Testis (tissue), 2 donors: ENCODE measurements at regions not wholly inside any gene's neighbourhood (a gene's known extent, or its start where the extent isn't known, plus 50 kb on each side); places are given as distances from the start of the nearest gene placed in this dataset.

ENCODE experiments used
- POLR2A ChIP-seq: fragments of 450-650 bp; IDR thresholded peaks from one replicate; pipeline ENCODE4 v1.6.1; 2017; ENCODE audit warnings: antibody characterized with exemption, mild to moderate bottlenecking, moderate library complexity
- TF ChIP-seq, protein P1 (sequence below), 3 experiments: fragments of 450-650 bp in 2 of 3; fragments of 200-600 bp in 1 of 3; sonication (generic) in 1 of 3; IDR thresholded peaks; one replicate each; pipeline ENCODE4 v1.5.1; 2016 to 2019; ENCODE audit warnings: antibody characterized with exemption in 3 of 3, mild to moderate bottlenecking in 2 of 3, moderate library complexity in 1 of 3

- TF ChIP-seq, protein P1, sequence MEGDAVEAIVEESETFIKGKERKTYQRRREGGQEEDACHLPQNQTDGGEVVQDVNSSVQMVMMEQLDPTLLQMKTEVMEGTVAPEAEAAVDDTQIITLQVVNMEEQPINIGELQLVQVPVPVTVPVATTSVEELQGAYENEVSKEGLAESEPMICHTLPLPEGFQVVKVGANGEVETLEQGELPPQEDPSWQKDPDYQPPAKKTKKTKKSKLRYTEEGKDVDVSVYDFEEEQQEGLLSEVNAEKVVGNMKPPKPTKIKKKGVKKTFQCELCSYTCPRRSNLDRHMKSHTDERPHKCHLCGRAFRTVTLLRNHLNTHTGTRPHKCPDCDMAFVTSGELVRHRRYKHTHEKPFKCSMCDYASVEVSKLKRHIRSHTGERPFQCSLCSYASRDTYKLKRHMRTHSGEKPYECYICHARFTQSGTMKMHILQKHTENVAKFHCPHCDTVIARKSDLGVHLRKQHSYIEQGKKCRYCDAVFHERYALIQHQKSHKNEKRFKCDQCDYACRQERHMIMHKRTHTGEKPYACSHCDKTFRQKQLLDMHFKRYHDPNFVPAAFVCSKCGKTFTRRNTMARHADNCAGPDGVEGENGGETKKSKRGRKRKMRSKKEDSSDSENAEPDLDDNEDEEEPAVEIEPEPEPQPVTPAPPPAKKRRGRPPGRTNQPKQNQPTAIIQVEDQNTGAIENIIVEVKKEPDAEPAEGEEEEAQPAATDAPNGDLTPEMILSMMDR (IDR thresholded peaks at IDR 0.05): no peak
- TF ChIP-seq POLR2A: no peak
Observed at GRCh38 chr9:14520341-14520740, 172.9 kb downstream of the ZDHHC21 start.
